Gastrocnemius medialis (tissue), 4 donors: ENCODE measurements at regions not wholly inside any gene's neighbourhood (a gene's known extent, or its start where the extent isn't known, plus 50 kb on each side); places are given as distances from the start of the nearest gene placed in this dataset.

ENCODE experiments used
- POLR2A ChIP-seq, 2 donors: fragments of 450-650 bp; IDR thresholded peaks; one replicate each; pipeline ENCODE4 v1.6.1; 2017; ENCODE audit warnings: antibody characterized with exemption in 2 of 2, mild to moderate bottlenecking in 2 of 2, moderate library complexity in 2 of 2
- TF ChIP-seq, protein P1 (sequence below), 5 experiments: fragments of 450-650 bp in 3 of 5; fragments of 200-600 bp in 2 of 5; sonication (generic) in 2 of 5; IDR thresholded peaks in 4 of 5; conservative IDR thresholded peaks in 1 of 5; 1 replicate in 4 of 5; 2 replicates in 1 of 5; pipeline ENCODE4 v1.5.1; 2016 to 2019; ENCODE audit warnings: antibody characterized with exemption in 5 of 5, mild to moderate bottlenecking in 3 of 5, moderate library complexity in 3 of 5

- TF ChIP-seq, protein P1, sequence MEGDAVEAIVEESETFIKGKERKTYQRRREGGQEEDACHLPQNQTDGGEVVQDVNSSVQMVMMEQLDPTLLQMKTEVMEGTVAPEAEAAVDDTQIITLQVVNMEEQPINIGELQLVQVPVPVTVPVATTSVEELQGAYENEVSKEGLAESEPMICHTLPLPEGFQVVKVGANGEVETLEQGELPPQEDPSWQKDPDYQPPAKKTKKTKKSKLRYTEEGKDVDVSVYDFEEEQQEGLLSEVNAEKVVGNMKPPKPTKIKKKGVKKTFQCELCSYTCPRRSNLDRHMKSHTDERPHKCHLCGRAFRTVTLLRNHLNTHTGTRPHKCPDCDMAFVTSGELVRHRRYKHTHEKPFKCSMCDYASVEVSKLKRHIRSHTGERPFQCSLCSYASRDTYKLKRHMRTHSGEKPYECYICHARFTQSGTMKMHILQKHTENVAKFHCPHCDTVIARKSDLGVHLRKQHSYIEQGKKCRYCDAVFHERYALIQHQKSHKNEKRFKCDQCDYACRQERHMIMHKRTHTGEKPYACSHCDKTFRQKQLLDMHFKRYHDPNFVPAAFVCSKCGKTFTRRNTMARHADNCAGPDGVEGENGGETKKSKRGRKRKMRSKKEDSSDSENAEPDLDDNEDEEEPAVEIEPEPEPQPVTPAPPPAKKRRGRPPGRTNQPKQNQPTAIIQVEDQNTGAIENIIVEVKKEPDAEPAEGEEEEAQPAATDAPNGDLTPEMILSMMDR (IDR thresholded peaks at IDR 0.05 in 4 of 5, conservative IDR thresholded peaks at IDR 0.05 in 1 of 5), result no peak
- no peak for TF ChIP-seq POLR2A (IDR thresholded peaks at IDR 0.05)
These were observed 100.9 kb upstream of the APC start for GRCh38 chr5:112636751-112637150.
